ENCODE measurements at regions not wholly inside any gene's neighbourhood (a gene's known extent, or its start where the extent isn't known, plus 50 kb on each side); places are given as distances from the start of the nearest gene placed in this dataset.

DNA sequence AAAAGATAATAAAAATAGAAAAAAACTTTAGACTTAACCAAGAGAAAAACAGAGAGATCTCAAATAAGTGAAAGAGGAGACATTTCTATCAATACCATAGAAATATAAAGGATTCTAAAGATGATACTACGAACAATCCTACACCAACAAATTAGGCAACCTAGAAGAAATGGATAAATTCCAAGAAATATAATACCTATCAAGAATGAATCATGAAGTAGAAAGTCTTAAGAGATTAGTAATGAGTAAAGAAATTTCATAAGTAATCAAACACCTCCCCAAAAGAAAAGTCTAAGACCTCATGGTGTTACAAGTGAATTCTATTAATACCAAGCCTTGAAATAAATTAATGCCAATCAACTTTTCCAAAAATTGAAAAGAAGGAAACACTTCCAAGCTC lies 1584.5 kb upstream of the MIR17HG start:
- H2BK12ac ChIP-seq (ENCODE audit: low read length) = no peak overlapping the region
- no CpG with 5 or more reads among the region's 1 CpG for WGBS (ENCODE audit: extremely low coverage, insufficient coverage, insufficient read length)
- H3K9ac ChIP-seq (ENCODE audit: low read length) = no peak overlapping the region
- no peaks in the 10 kb centered on the region for H3K79me2 ChIP-seq (ENCODE audit: control insufficient read depth, insufficient read depth, low read length, poor library complexity)
- no peak overlapping the region for H4K91ac ChIP-seq (ENCODE audit: low read depth, low read length)
- no peak overlapping the region for H2BK120ac ChIP-seq (ENCODE audit: insufficient read depth, low read length, poor library complexity)
- no peak overlapping the region for H4K8ac ChIP-seq (ENCODE audit: low read depth, low read length)
- H2BK5ac ChIP-seq (ENCODE audit: low read depth, low read length, poor library complexity) = no peak overlapping the region
- H3K27me3 ChIP-seq (ENCODE audit: insufficient read depth, low read length) = no peaks in the 10 kb centered on the region
- H3K14ac ChIP-seq (ENCODE audit: low read length) = no peak overlapping the region
- no peak overlapping the region for H3K4ac ChIP-seq (ENCODE audit: low read depth, low read length)
- no peak overlapping the region for H3K18ac ChIP-seq (ENCODE audit: low read length)
- H2AFZ ChIP-seq (ENCODE audit: insufficient read depth, low read length, poor library complexity) = no peak overlapping the region
- DNase-seq = no peak
- no peaks in the 10 kb centered on the region for H3K79me1 ChIP-seq (ENCODE audit: low read length)
- H3K9me3 ChIP-seq (ENCODE audit: insufficient read depth, low read depth, low read length) = no peaks in the 10 kb centered on the region
- no peak overlapping the region for H4K12ac ChIP-seq (ENCODE audit: low read depth, low read length)
- H3K4me3 ChIP-seq (ENCODE audit: low read depth, low read length) = no peak overlapping the region
- no peak overlapping the region for H3K27ac ChIP-seq (ENCODE audit: low read depth, low read length)
- no peak overlapping the region for H3K4me2 ChIP-seq (ENCODE audit: low read length)
- no peaks in the 10 kb centered on the region for H3K36me3 ChIP-seq (ENCODE audit: control insufficient read depth in 1 of 2, insufficient read depth in 2 of 2, low read length in 2 of 2)
- no peak overlapping the region for H2AK5ac ChIP-seq (ENCODE audit: low read length)
- H3K4me1 ChIP-seq (ENCODE audit: control insufficient read depth in 1 of 2, insufficient read depth in 2 of 2, low read length in 2 of 2) = no peaks in the 10 kb centered on the region
- H3K23ac ChIP-seq (ENCODE audit: low read length) = no peak overlapping the region

DNA sequence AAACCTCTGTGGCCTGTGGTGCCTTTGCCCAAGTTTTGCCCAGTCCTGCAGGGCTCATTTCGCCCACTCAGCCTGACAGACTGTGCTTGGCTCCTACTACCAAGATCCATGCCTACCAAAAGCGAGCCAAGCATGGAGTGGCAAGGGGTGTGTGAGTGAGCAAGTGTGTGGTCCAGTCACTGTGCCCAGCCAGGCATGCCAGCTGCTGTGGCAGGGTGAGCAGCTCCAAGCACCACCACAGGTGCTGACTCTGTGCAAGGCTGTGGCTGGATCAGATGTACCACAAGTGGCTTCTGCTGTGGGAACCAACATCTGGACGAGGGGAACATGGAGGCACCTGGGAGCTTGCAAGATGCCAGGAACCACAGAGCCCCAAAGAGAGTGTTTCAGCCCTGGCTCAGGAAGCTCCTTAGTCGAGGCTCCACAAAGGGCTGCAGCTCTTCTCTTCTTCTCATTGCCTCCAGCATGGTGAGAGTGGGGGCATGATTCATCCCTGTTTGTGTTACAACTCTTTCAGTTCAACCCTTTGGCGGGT lies 1564.2 kb upstream of the MIR17HG start:
- H3K4me2 ChIP-seq (ENCODE audit: low read length) = no peak overlapping the region
- H4K91ac ChIP-seq (ENCODE audit: low read depth, low read length) = no peak overlapping the region
- no CpG with 5 or more reads among the region's 5 CpGs for WGBS (ENCODE audit: extremely low coverage, insufficient coverage, insufficient read length)
- H2BK120ac ChIP-seq (ENCODE audit: insufficient read depth, low read length, poor library complexity) = no peak overlapping the region
- no peak overlapping the region for H3K27ac ChIP-seq (ENCODE audit: low read depth, low read length)
- DNase-seq = no peak
- H3K18ac ChIP-seq (ENCODE audit: low read length) = no peak overlapping the region
- H3K36me3 ChIP-seq (ENCODE audit: control insufficient read depth in 1 of 2, insufficient read depth in 2 of 2, low read length in 2 of 2) = no peaks in the 10 kb centered on the region
- H4K12ac ChIP-seq (ENCODE audit: low read depth, low read length) = no peak overlapping the region
- H3K27me3 ChIP-seq (ENCODE audit: insufficient read depth, low read length) = no peaks in the 10 kb centered on the region
- H2AFZ ChIP-seq (ENCODE audit: insufficient read depth, low read length, poor library complexity) = no peak overlapping the region
- no peak overlapping the region for H2BK5ac ChIP-seq (ENCODE audit: low read depth, low read length, poor library complexity)
- H3K9me3 ChIP-seq (ENCODE audit: insufficient read depth, low read depth, low read length) = no peaks in the 10 kb centered on the region
- no peaks in the 10 kb centered on the region for H3K79me2 ChIP-seq (ENCODE audit: control insufficient read depth, insufficient read depth, low read length, poor library complexity)
- H3K4me3 ChIP-seq (ENCODE audit: low read depth, low read length) = no peak overlapping the region
- no peak overlapping the region for H3K23ac ChIP-seq (ENCODE audit: low read length)
- H3K9ac ChIP-seq (ENCODE audit: low read length) = no peak overlapping the region
- H2AK5ac ChIP-seq (ENCODE audit: low read length) = no peak overlapping the region
- no peak overlapping the region for H3K4ac ChIP-seq (ENCODE audit: low read depth, low read length)
- no peaks in the 10 kb centered on the region for H3K4me1 ChIP-seq (ENCODE audit: control insufficient read depth in 1 of 2, insufficient read depth in 2 of 2, low read length in 2 of 2)
- H4K8ac ChIP-seq (ENCODE audit: low read depth, low read length) = no peak overlapping the region
- no peak overlapping the region for H2BK12ac ChIP-seq (ENCODE audit: low read length)
- no peak overlapping the region for H3K14ac ChIP-seq (ENCODE audit: low read length)
- H3K79me1 ChIP-seq (ENCODE audit: low read length) = no peaks in the 10 kb centered on the region

DNA sequence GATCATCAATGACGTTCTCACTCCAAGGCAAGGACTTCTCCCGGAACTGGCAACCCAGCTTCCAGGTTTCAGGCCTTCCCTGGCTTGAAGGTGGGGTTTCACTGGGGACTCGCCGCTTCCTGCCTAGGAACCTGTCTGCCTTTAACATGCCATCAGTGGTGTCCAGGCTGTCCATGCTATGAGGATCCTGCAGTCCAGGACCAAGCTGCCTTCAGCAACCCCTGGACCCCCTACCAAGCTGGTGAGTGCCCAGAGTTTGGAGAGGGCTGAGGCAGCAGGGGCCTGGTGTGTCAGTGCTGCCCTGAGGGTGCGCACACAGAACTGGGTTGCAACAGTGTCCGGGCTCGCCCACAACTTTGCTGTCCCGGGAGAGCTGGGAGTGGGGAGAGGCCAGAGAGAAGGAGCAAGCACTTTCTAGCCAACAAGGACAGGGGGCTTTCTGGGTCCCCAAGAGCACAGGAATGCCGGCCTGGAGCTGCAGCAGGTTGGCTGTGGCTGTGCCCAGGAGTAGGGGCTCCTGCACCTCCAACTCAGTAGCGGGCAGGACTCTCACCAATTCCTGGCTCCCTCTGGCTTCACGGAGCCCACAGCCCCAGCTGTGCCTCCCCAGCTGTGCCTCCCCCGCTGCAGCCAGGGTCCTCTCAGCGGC lies 1563.2 kb upstream of the MIR17HG start:
- no peaks in the 10 kb centered on the region for H3K79me1 ChIP-seq (ENCODE audit: low read length)

DNA sequence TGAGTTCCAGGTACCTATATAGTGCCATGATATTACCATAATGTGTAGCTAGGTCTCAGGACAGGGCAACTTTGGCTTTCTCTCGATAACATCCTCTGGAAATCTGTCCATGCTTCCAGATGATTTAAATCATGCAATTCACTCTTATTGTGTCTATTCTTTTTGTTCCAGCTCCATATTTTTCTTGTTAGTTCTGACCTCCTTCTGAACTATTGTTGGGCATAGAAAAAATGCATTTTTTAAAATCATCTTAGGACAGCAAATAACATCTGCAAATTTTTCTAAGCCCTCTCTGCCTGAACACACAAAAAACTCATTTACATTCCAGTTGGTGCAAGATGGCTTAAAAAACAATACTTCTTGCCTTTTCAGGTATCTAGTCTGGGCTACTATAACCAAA lies 1561.0 kb upstream of the MIR17HG start:
- H2AK5ac ChIP-seq (ENCODE audit: low read length) = no peak overlapping the region
- H4K91ac ChIP-seq (ENCODE audit: low read depth, low read length) = no peak overlapping the region
- no peak overlapping the region for H3K18ac ChIP-seq (ENCODE audit: low read length)
- no peak overlapping the region for H3K4ac ChIP-seq (ENCODE audit: low read depth, low read length)
- no peak overlapping the region for H3K4me2 ChIP-seq (ENCODE audit: low read length)
- H2BK12ac ChIP-seq (ENCODE audit: low read length) = no peak overlapping the region
- no peak for DNase-seq
- H2BK120ac ChIP-seq (ENCODE audit: insufficient read depth, low read length, poor library complexity) = no peak overlapping the region
- H3K79me1 ChIP-seq (ENCODE audit: low read length) = no peaks in the 10 kb centered on the region
- H3K14ac ChIP-seq (ENCODE audit: low read length) = no peak overlapping the region
- no peak overlapping the region for H3K4me3 ChIP-seq (ENCODE audit: low read depth, low read length)
- no peaks in the 10 kb centered on the region for H3K9me3 ChIP-seq (ENCODE audit: insufficient read depth, low read depth, low read length)
- H3K27ac ChIP-seq (ENCODE audit: low read depth, low read length) = no peak overlapping the region
- H3K9ac ChIP-seq (ENCODE audit: low read length) = no peak overlapping the region
- no peak overlapping the region for H4K8ac ChIP-seq (ENCODE audit: low read depth, low read length)
- no peak overlapping the region for H2AFZ ChIP-seq (ENCODE audit: insufficient read depth, low read length, poor library complexity)
- no peak overlapping the region for H2BK5ac ChIP-seq (ENCODE audit: low read depth, low read length, poor library complexity)
- no CpG with 5 or more reads among the region's 1 CpG for WGBS (ENCODE audit: extremely low coverage, insufficient coverage, insufficient read length)
- no peaks in the 10 kb centered on the region for H3K4me1 ChIP-seq (ENCODE audit: control insufficient read depth in 1 of 2, insufficient read depth in 2 of 2, low read length in 2 of 2)
- no peaks in the 10 kb centered on the region for H3K79me2 ChIP-seq (ENCODE audit: control insufficient read depth, insufficient read depth, low read length, poor library complexity)
- no peaks in the 10 kb centered on the region for H3K36me3 ChIP-seq (ENCODE audit: control insufficient read depth in 1 of 2, insufficient read depth in 2 of 2, low read length in 2 of 2)
- no peaks in the 10 kb centered on the region for H3K27me3 ChIP-seq (ENCODE audit: insufficient read depth, low read length)
- no peak overlapping the region for H4K12ac ChIP-seq (ENCODE audit: low read depth, low read length)
- no peak overlapping the region for H3K23ac ChIP-seq (ENCODE audit: low read length)

More for the DNA sequence above, 1563.2 kb upstream of the MIR17HG start:
- Histone ChIP-seq H3K4me2 (ENCODE audit: low read length) (no peak overlapping the region), H2BK12ac (ENCODE audit: low read length) (no peak overlapping the region), H3K36me3 (ENCODE audit: control insufficient read depth in 1 of 2, insufficient read depth in 2 of 2, low read length in 2 of 2) (no peaks in the 10 kb centered on the region), H3K27ac (ENCODE audit: low read depth, low read length) (no peak overlapping the region), H3K4me1 (ENCODE audit: control insufficient read depth in 1 of 2, insufficient read depth in 2 of 2, low read length in 2 of 2) (no peaks in the 10 kb centered on the region), H3K79me2 (ENCODE audit: control insufficient read depth, insufficient read depth, low read length, poor library complexity) (no peaks in the 10 kb centered on the region), H4K91ac (ENCODE audit: low read depth, low read length) (no peak overlapping the region), H3K9me3 (ENCODE audit: insufficient read depth, low read depth, low read length) (no peaks in the 10 kb centered on the region), H3K18ac (ENCODE audit: low read length) (no peak overlapping the region), H3K4ac (ENCODE audit: low read depth, low read length) (no peak overlapping the region), H3K9ac (ENCODE audit: low read length) (no peak overlapping the region), H2BK5ac (ENCODE audit: low read depth, low read length, poor library complexity) (no peak overlapping the region), H4K12ac (ENCODE audit: low read depth, low read length) (no peak overlapping the region), H4K8ac (ENCODE audit: low read depth, low read length) (no peak overlapping the region), H2AFZ (ENCODE audit: insufficient read depth, low read length, poor library complexity) (no peak overlapping the region), H2BK120ac (ENCODE audit: insufficient read depth, low read length, poor library complexity) (no peak overlapping the region), H3K4me3 (ENCODE audit: low read depth, low read length) (no peak overlapping the region), H3K27me3 (ENCODE audit: insufficient read depth, low read length) (no peaks in the 10 kb centered on the region), H3K23ac (ENCODE audit: low read length) (no peak overlapping the region), H2AK5ac (ENCODE audit: low read length) (no peak overlapping the region), H3K14ac (ENCODE audit: low read length) (no peak overlapping the region)
- no CpG with 5 or more reads among the region's 13 CpGs for WGBS (ENCODE audit: extremely low coverage, insufficient coverage, insufficient read length)
- DNase-seq = no peak

Data from trophoblast cell (in vitro differentiated cells and primary cell).